ENCODE measurements at regions not wholly inside any gene's neighbourhood (a gene's known extent, or its start where the extent isn't known, plus 50 kb on each side); places are given as distances from the start of the nearest gene placed in this dataset.

DNA sequence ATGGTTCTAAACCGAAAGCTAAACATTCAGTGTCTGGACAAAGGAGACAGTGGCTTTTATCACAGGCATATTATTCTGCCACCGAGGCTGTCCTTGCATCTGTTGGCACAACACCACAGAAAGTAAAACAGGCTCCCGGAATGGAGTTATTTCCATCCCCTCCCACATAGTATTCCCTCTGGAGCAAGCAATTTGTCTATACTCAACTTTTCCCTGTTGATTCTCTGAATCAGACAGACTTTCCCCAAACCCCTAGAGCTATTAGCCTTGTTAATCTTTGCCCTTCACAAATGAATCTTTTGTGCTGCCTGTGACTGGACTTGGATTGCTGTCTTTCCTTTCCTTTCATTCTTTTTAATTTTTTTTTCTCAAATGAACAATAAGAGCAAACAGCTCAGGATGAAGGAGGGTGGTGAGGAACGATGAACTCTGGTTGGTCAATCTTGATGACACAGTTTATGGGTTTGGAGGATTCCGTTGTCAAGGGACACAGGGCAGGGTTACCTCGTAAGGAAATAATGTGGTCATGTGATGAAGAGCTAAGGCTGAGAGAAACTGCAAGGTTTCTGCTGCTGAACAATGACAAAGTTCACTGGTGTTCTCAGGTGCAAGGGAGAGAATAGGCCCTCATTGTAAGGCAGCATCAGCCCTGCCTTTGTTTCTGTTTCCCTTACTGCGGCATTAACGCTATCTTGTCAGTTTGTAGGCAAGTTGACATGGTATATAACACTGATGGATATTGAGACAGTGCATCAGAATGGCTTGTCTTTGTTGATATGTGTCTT is 275.0 kb upstream of the BMP2 start:
- TF ChIP-seq, protein P1, sequence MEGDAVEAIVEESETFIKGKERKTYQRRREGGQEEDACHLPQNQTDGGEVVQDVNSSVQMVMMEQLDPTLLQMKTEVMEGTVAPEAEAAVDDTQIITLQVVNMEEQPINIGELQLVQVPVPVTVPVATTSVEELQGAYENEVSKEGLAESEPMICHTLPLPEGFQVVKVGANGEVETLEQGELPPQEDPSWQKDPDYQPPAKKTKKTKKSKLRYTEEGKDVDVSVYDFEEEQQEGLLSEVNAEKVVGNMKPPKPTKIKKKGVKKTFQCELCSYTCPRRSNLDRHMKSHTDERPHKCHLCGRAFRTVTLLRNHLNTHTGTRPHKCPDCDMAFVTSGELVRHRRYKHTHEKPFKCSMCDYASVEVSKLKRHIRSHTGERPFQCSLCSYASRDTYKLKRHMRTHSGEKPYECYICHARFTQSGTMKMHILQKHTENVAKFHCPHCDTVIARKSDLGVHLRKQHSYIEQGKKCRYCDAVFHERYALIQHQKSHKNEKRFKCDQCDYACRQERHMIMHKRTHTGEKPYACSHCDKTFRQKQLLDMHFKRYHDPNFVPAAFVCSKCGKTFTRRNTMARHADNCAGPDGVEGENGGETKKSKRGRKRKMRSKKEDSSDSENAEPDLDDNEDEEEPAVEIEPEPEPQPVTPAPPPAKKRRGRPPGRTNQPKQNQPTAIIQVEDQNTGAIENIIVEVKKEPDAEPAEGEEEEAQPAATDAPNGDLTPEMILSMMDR (optimal IDR thresholded peaks at IDR 0.05 in 1 of 3, IDR thresholded peaks at IDR 0.05 in 1 of 3, conservative IDR thresholded peaks at IDR 0.05 in 1 of 3; ENCODE audit: extremely low read depth in 1 of 3, insufficient read depth in 2 of 3, low read length in 3 of 3) = no peak
- TF ChIP-seq EZH2 (IDR thresholded peaks at IDR 0.05; ENCODE audit: low read length) = no peak

Measured in keratinocyte (primary cell).